ENCODE measurements at regions not wholly inside any gene's neighbourhood (a gene's known extent, or its start where the extent isn't known, plus 50 kb on each side); places are given as distances from the start of the nearest gene placed in this dataset.

GRCh38 chr1:147349533-147349932 is 107.0 kb downstream of the CHD1L start:
- TF ChIP-seq REST (IDR thresholded peaks at IDR 0.05; ENCODE audit: low read depth) (no peak), POLR2AphosphoS5 (IDR thresholded peaks at IDR 0.05; ENCODE audit: low read depth, low read length) (no peak), POLR2A (IDR thresholded peaks at IDR 0.05; ENCODE audit: borderline replicate concordance, extremely low read depth, insufficient read depth, insufficient read length) (no peak), EZH2phosphoT487 (IDR thresholded peaks at IDR 0.05; ENCODE audit: borderline replicate concordance) (no peak)
- TF ChIP-seq, protein P1, sequence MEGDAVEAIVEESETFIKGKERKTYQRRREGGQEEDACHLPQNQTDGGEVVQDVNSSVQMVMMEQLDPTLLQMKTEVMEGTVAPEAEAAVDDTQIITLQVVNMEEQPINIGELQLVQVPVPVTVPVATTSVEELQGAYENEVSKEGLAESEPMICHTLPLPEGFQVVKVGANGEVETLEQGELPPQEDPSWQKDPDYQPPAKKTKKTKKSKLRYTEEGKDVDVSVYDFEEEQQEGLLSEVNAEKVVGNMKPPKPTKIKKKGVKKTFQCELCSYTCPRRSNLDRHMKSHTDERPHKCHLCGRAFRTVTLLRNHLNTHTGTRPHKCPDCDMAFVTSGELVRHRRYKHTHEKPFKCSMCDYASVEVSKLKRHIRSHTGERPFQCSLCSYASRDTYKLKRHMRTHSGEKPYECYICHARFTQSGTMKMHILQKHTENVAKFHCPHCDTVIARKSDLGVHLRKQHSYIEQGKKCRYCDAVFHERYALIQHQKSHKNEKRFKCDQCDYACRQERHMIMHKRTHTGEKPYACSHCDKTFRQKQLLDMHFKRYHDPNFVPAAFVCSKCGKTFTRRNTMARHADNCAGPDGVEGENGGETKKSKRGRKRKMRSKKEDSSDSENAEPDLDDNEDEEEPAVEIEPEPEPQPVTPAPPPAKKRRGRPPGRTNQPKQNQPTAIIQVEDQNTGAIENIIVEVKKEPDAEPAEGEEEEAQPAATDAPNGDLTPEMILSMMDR (IDR thresholded peaks at IDR 0.05 in 2 of 3, conservative IDR thresholded peaks at IDR 0.05 in 1 of 3; ENCODE audit: borderline replicate concordance in 1 of 3, insufficient read depth in 1 of 3, low read depth in 2 of 3, low read length in 2 of 3), result no peak
